B cell (primary cell): ENCODE measurements at regions not wholly inside any gene's neighbourhood (a gene's known extent, or its start where the extent isn't known, plus 50 kb on each side); places are given as distances from the start of the nearest gene placed in this dataset.

ENCODE experiments used
- ATAC-seq: fragments of 200-7000 bp; cut with Tn5 transposase; one replicate; pipeline ENCODE4 v1.10.0; 2021; ENCODE audit warnings: low read depth, mild to moderate bottlenecking, moderate number of reproducible peaks, moderate library complexity
- CTCF ChIA-PET: fragments of 350-600 bp; sonication (Branson Sonifier 250); formaldehyde crosslinking; loops from one replicate; lab custom pipeline; 2021; ENCODE audit warnings: antibody characterized with exemption, inconsistent platforms; lab: Charles Lee
- POLR2A ChIA-PET: fragments of 350-600 bp; sonication (Branson Sonifier 250); formaldehyde crosslinking; loops from one replicate; lab custom pipeline; 2021; ENCODE audit warnings: antibody characterized with exemption; lab: Charles Lee
- DNase-seq: peaks from one replicate; pipeline ENCODE4 v3.0.0; 2013
- H2AFZ ChIP-seq: 2 replicates; pipeline ENCODE4 v1.6.1; 2012; ENCODE audit warnings: mild to moderate bottlenecking, low read depth, low read length; ENCODE audit not compliant: insufficient read depth, poor library complexity, severe bottlenecking
- H3K27ac ChIP-seq, 2 donors: 1 replicate in 1 of 2; 2 replicates in 1 of 2; pipeline ENCODE4 v1.5.1; 2012 to 2013; ENCODE audit warnings: low read length in 2 of 2, mild to moderate bottlenecking in 2 of 2, moderate library complexity in 1 of 2
- H3K27me3 ChIP-seq, 4 experiments: fragments of 200-600 bp in 1 of 4; sonication (generic) in 1 of 4; replicated peaks in 1 of 4; 1 replicate in 2 of 4; 2 replicates in 2 of 4; pipeline versions ENCODE4 v1.6.1 to v1.7.0; 2013 to 2016; ENCODE audit warnings: low read length in 3 of 4, mild to moderate bottlenecking in 2 of 4, mixed read lengths in 1 of 4, moderate library complexity in 1 of 4; ENCODE audit not compliant: insufficient read depth in 4 of 4, control insufficient read depth in 3 of 4; ENCODE audit errors: control extremely low read depth in 1 of 4
- H3K36me3 ChIP-seq, 2 experiments: replicated peaks in 1 of 2; 1 replicate in 1 of 2; 2 replicates in 1 of 2; pipeline versions ENCODE4 v1.6.1 to v1.7.1; 2013; ENCODE audit warnings: low read length in 1 of 2; ENCODE audit not compliant: insufficient read depth in 2 of 2, control insufficient read depth in 1 of 2; ENCODE audit errors: control extremely low read depth in 1 of 2, extremely low read depth in 1 of 2
- H3K4me1 ChIP-seq, 2 donors: fragments of 200-600 bp in 1 of 2; sonication (generic) in 1 of 2; 1 replicate in 1 of 2; 2 replicates in 1 of 2; pipeline versions ENCODE4 v1.5.1 to v1.6.1; 2013 to 2017; ENCODE audit warnings: low read length in 2 of 2; ENCODE audit not compliant: control insufficient read depth in 2 of 2, insufficient read depth in 2 of 2
- H3K4me2 ChIP-seq: replicated peaks from 2 replicates; pipeline ENCODE3; 2012; ENCODE audit warnings: mild to moderate bottlenecking, low read depth, low read length; ENCODE audit not compliant: poor library complexity, severe bottlenecking
- H3K4me3 ChIP-seq, 5 experiments: fragments of 200-600 bp in 1 of 5; sonication (generic) in 1 of 5; 1 replicate in 3 of 5; 2 replicates in 2 of 5; pipeline versions ENCODE4 v1.5.1 to v1.7.0; 2011 to 2016; ENCODE audit warnings: low read length in 4 of 5, mild to moderate bottlenecking in 4 of 5, low read depth in 2 of 5, control low read depth in 1 of 5, moderate library complexity in 1 of 5; ENCODE audit not compliant: insufficient read depth in 1 of 5; ENCODE audit errors: control extremely low read depth in 1 of 5, extremely low read depth in 1 of 5
- H3K79me2 ChIP-seq: fragments of 200-600 bp; sonication (generic); one replicate; pipeline ENCODE4 v1.6.0; 2016; ENCODE audit warnings: low read length; ENCODE audit not compliant: control insufficient read depth, insufficient read depth
- H3K9ac ChIP-seq: fragments of 200-600 bp; sonication (generic); 2 replicates; pipeline ENCODE4 v1.6.1; 2017; ENCODE audit warnings: mild to moderate bottlenecking, low read length, moderate library complexity
- H3K9me3 ChIP-seq, 3 donors: one replicate each; pipeline versions ENCODE4 v1.6.1 to v1.7.1; 2013; ENCODE audit warnings: low read length in 2 of 3; ENCODE audit not compliant: control insufficient read depth in 2 of 3, insufficient read depth in 1 of 3; ENCODE audit errors: control extremely low read depth in 1 of 3
- H4K20me1 ChIP-seq: 2 replicates; pipeline ENCODE4 v1.6.0; 2012; ENCODE audit warnings: mild to moderate bottlenecking, low read length; ENCODE audit not compliant: insufficient read depth, control insufficient read depth, poor library complexity, severe bottlenecking
- H3K27ac Mint-ChIP-seq: one replicate; pipeline ENCODE4 v1.8.0; 2021; ENCODE audit warnings: mixed read lengths
- H3K27me3 Mint-ChIP-seq: one replicate; pipeline ENCODE4 v1.8.0; 2021; ENCODE audit warnings: mixed read lengths
- H3K4me1 Mint-ChIP-seq: one replicate; pipeline ENCODE4 v1.8.0; 2021; ENCODE audit warnings: mixed read lengths
- H3K4me3 Mint-ChIP-seq: one replicate; pipeline ENCODE4 v1.8.0; 2021; ENCODE audit warnings: mixed read lengths
- H3K9me3 Mint-ChIP-seq: one replicate; pipeline ENCODE4 v1.8.0; 2022; ENCODE audit warnings: mixed read lengths; ENCODE audit not compliant: insufficient read depth
- CTCF ChIP-seq: fragments of 200-600 bp; IDR thresholded peaks from one replicate; pipeline ENCODE4 v1.8.0; 2022; ENCODE audit warnings: antibody characterized with exemption, mild to moderate bottlenecking
- EZH2 ChIP-seq: IDR thresholded peaks from 2 replicates; pipeline ENCODE4 v1.6.1; 2012; ENCODE audit warnings: borderline replicate concordance, low read depth, mild to moderate bottlenecking, moderate library complexity, low read length; ENCODE audit not compliant: insufficient read depth, poor library complexity, severe bottlenecking
- WGBS: methylation state at CpG from one replicate; pipeline ENCODE4 v1.1.5; 2013; ENCODE audit warnings: missing lambda C conversion rate; ENCODE audit not compliant: insufficient coverage; 5-methylcytosine and 5-hydroxymethylcytosine counted together
- intact Hi-C: fragments of 100-400 bp; cut with micrococcal nuclease; formaldehyde crosslinking; loops from one replicate; pipeline ENCODE4 v1.10.0; 2022

- Histone ChIP-seq H3K4me2 (no peak overlapping the region), H3K9me3 (no peaks in the 10 kb centered on the region), H3K27ac (no peak overlapping the region), H4K20me1 (no peaks in the 10 kb centered on the region), H2AFZ (no peak overlapping the region), H3K4me1 (no peaks in the 10 kb centered on the region), H3K79me2 (no peaks in the 10 kb centered on the region), H3K36me3 (no peaks in the 10 kb centered on the region), H3K4me3 (no peak overlapping the region), H3K9ac (no peak overlapping the region), H3K27me3 (no peaks in the 10 kb centered on the region)
- Mint-ChIP-seq H3K27me3 (no peaks in the 10 kb centered on the region), H3K27ac (no peak overlapping the region), H3K9me3 (no peaks in the 10 kb centered on the region), H3K4me1 (no peaks in the 10 kb centered on the region), H3K4me3 (no peak overlapping the region)
- TF ChIP-seq EZH2 = no peak
- TF ChIP-seq CTCF = no peak
- WGBS = no CpG with 5 or more reads among the region's 2 CpGs
- ChIA-PET POLR2A (no interaction called here), CTCF (no interaction called here)
- intact Hi-C loops = no loop called here
- DNase-seq (no peak), ATAC-seq (no peak)
Measured at GRCh38 chrY:15650056-15650455, 1125.7 kb downstream of the NLGN4Y start.

GRCh38 chrY:15688531-15688930, 1164.2 kb downstream of the NLGN4Y start:
- Histone ChIP-seq H3K27me3 (no peaks in the 10 kb centered on the region), H3K36me3 (no peaks in the 10 kb centered on the region), H3K9ac (no peak overlapping the region), H4K20me1 (no peaks in the 10 kb centered on the region), H3K4me3 (no peak overlapping the region), H3K9me3 (no peaks in the 10 kb centered on the region), H3K27ac (no peak overlapping the region), H2AFZ (no peak overlapping the region), H3K79me2 (no peaks in the 10 kb centered on the region), H3K4me1 (no peaks in the 10 kb centered on the region), H3K4me2 (no peak overlapping the region)
- TF ChIP-seq EZH2 = no peak
- TF ChIP-seq CTCF = no peak
- WGBS = no CpG with 5 or more reads among the region's 1 CpG
- no peak overlapping the region for H3K4me3 Mint-ChIP-seq
- DNase-seq (no peak), ATAC-seq (no peak)
- CTCF ChIA-PET = no interaction called here
- no peaks in the 10 kb centered on the region for H3K4me1 Mint-ChIP-seq
- POLR2A ChIA-PET = no interaction called here
- no peaks in the 10 kb centered on the region for H3K27me3 Mint-ChIP-seq
- intact Hi-C loops = no loop called here
- no peak overlapping the region for H3K27ac Mint-ChIP-seq
- no peaks in the 10 kb centered on the region for H3K9me3 Mint-ChIP-seq
